Right lobe of liver (tissue), 4 donors: ENCODE measurements at regions not wholly inside any gene's neighbourhood (a gene's known extent, or its start where the extent isn't known, plus 50 kb on each side); places are given as distances from the start of the nearest gene placed in this dataset.

Source experiments
- POLR2A ChIP-seq: fragments of 450-650 bp; IDR thresholded peaks from one replicate; pipeline ENCODE4 v1.6.1; 2017; ENCODE audit warnings: antibody characterized with exemption, mild to moderate bottlenecking
- TF ChIP-seq, protein P1 (sequence below), 4 donors: fragments of 200-600 bp in 3 of 4; fragments of 450-650 bp in 1 of 4; IDR thresholded peaks; one replicate each; pipeline versions ENCODE4 v1.5.1 to v1.8.0; 2016 to 2022; ENCODE audit warnings: antibody characterized with exemption in 4 of 4, mild to moderate bottlenecking in 2 of 4
- donor health status: DM: no; HTN: no; CAD: no.
- donor health status: DM: no; HTN: no; CAD: no.
- donor health status: DM: no; HTN: yes; CAD: no.

DNA sequence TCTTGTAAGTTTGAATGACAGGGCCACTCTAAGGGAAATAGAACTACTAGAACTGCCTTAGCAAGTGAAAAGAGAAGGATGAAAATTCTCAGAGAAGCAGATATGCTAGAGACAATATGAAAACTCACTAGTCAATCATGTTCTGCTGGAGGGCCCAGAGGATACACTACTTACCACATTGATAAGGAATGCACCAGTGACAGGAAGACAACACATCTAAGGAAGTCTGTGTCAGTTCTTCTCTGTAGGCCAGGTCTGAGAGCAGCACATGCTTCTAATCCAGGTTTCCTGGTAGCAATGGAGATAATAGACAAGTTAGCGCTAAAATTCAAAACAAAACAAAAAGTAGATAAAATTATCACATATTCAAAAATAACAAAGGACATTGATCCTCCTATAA, 235.2 kb upstream of the AKR1E2 start:
- TF ChIP-seq, protein P1, sequence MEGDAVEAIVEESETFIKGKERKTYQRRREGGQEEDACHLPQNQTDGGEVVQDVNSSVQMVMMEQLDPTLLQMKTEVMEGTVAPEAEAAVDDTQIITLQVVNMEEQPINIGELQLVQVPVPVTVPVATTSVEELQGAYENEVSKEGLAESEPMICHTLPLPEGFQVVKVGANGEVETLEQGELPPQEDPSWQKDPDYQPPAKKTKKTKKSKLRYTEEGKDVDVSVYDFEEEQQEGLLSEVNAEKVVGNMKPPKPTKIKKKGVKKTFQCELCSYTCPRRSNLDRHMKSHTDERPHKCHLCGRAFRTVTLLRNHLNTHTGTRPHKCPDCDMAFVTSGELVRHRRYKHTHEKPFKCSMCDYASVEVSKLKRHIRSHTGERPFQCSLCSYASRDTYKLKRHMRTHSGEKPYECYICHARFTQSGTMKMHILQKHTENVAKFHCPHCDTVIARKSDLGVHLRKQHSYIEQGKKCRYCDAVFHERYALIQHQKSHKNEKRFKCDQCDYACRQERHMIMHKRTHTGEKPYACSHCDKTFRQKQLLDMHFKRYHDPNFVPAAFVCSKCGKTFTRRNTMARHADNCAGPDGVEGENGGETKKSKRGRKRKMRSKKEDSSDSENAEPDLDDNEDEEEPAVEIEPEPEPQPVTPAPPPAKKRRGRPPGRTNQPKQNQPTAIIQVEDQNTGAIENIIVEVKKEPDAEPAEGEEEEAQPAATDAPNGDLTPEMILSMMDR (IDR thresholded peaks at IDR 0.05) = no peak
- no peak for TF ChIP-seq POLR2A
